Caco-2 (cell line): ENCODE measurements at regions not wholly inside any gene's neighbourhood (a gene's known extent, or its start where the extent isn't known, plus 50 kb on each side); places are given as distances from the start of the nearest gene placed in this dataset.

ENCODE experiments used
- BruUV-seq: library from RNA; stranded (reverse); fragments of 400-500 nt; replicated peaks from 2 replicates; lab custom pipeline; 2021; lab: Mats Ljungman, UMichigan
- CTCF ChIA-PET: fragments of 300-600 bp; sonication (Branson Sonifier 250); formaldehyde crosslinking; loops from one replicate; lab custom pipeline; 2022; ENCODE audit warnings: antibody characterized with exemption; lab: Charles Lee
- POLR2A ChIA-PET: fragments of 300-600 bp; sonication (Branson Sonifier 250); formaldehyde crosslinking; loops from one replicate; lab custom pipeline; 2022; ENCODE audit warnings: antibody characterized with exemption; lab: Charles Lee
- DNase-seq, 2 experiments: peaks; one replicate each; pipeline versions ENCODE4 v3.0.0 to v3.0.0-alpha.2; 2020 to 2022
- H3K27me3 ChIP-seq: replicated peaks from 2 replicates; pipeline ENCODE4 v1.6.0; 2011; ENCODE audit warnings: low read length; ENCODE audit not compliant: control insufficient read depth, insufficient read depth
- H3K36me3 ChIP-seq: 2 replicates; pipeline ENCODE4 v1.5.1; 2011; ENCODE audit warnings: low read length; ENCODE audit not compliant: control insufficient read depth, insufficient read depth
- H3K4me1 ChIP-seq: fragments of 250-450 bp; sonication (Bioruptor Pico); 2 replicates; pipeline ENCODE4 v1.5.1; 2020; ENCODE audit warnings: mild to moderate bottlenecking
- H3K4me3 ChIP-seq: 2 replicates; pipeline ENCODE4 v1.5.1; 2011; ENCODE audit warnings: low read depth, mild to moderate bottlenecking, control low read depth, low read length
- H3K9me3 ChIP-seq: fragments of 250-450 bp; sonication (Bioruptor Pico); 2 replicates; pipeline ENCODE4 v1.5.1; 2020; ENCODE audit warnings: mild to moderate bottlenecking, moderate library complexity
- H3K27ac Mint-ChIP-seq: one replicate; pipeline ENCODE4 v1.8.0; 2022; ENCODE audit warnings: mixed read lengths; ENCODE audit not compliant: unreplicated experiment
- H3K27me3 Mint-ChIP-seq: one replicate; pipeline ENCODE4 v1.8.0; 2022; ENCODE audit warnings: mixed read lengths; ENCODE audit not compliant: insufficient read depth, unreplicated experiment
- H3K36me3 Mint-ChIP-seq: one replicate; pipeline ENCODE4 v1.8.0; 2022; ENCODE audit warnings: mild to moderate bottlenecking, mixed read lengths; ENCODE audit not compliant: insufficient read depth, unreplicated experiment
- H3K4me1 Mint-ChIP-seq: one replicate; pipeline ENCODE4 v1.8.0; 2022; ENCODE audit warnings: low read depth, mixed read lengths; ENCODE audit not compliant: unreplicated experiment
- H3K4me3 Mint-ChIP-seq: one replicate; pipeline ENCODE4 v1.8.0; 2022; ENCODE audit warnings: mild to moderate bottlenecking, moderate library complexity, mixed read lengths; ENCODE audit not compliant: unreplicated experiment
- H3K9me3 Mint-ChIP-seq: one replicate; pipeline ENCODE4 v1.8.0; 2022; ENCODE audit warnings: mixed read lengths; ENCODE audit not compliant: unreplicated experiment
- intact Hi-C: fragments of 100-400 bp; cut with micrococcal nuclease; formaldehyde crosslinking; loops from one replicate; pipeline ENCODE4 v1.10.0; 2022; ENCODE audit not compliant: unreplicated experiment
- TF ChIP-seq, protein P1 (sequence below), 2 experiments: fragments of 200-600 bp in 1 of 2; IDR thresholded peaks; 1 replicate in 1 of 2; 2 replicates in 1 of 2; pipeline versions ENCODE4 v1.5.1 to v1.8.0; 2011 to 2022; ENCODE audit warnings: antibody characterized with exemption in 1 of 2, control low read depth in 1 of 2, inconsistent platforms in 1 of 2, low read depth in 1 of 2, low read length in 1 of 2, mild to moderate bottlenecking in 1 of 2, moderate library complexity in 1 of 2; ENCODE audit not compliant: insufficient read depth in 1 of 2, severe bottlenecking in 1 of 2, unreplicated experiment in 1 of 2

DNA sequence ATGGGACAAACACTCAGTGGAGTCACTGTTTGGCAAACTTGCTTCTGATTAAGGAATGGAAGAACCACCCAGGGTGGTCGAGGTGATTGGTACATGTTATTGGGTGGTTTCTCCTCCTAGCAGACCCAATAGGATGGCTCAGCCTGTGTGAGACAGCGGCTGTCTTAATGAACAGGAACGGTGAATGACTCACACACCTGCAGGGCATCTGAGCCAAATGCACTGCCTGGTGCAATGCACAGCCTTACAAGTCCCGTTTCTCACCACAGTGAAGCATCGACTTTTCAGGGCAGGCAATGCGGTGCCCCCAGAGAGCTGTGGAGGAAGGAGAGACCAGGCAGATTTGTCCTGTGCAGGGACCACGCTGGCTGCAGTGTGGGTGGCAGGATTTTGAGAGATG lies 238.5 kb downstream of the FGF9 start:
- Histone ChIP-seq H3K36me3 (no peaks in the 10 kb centered on the region), H3K4me1 (no peaks in the 10 kb centered on the region), H3K27me3 (no peaks in the 10 kb centered on the region), H3K9me3 (no peaks in the 10 kb centered on the region), H3K4me3 (no peak overlapping the region)
- TF ChIP-seq, protein P1, sequence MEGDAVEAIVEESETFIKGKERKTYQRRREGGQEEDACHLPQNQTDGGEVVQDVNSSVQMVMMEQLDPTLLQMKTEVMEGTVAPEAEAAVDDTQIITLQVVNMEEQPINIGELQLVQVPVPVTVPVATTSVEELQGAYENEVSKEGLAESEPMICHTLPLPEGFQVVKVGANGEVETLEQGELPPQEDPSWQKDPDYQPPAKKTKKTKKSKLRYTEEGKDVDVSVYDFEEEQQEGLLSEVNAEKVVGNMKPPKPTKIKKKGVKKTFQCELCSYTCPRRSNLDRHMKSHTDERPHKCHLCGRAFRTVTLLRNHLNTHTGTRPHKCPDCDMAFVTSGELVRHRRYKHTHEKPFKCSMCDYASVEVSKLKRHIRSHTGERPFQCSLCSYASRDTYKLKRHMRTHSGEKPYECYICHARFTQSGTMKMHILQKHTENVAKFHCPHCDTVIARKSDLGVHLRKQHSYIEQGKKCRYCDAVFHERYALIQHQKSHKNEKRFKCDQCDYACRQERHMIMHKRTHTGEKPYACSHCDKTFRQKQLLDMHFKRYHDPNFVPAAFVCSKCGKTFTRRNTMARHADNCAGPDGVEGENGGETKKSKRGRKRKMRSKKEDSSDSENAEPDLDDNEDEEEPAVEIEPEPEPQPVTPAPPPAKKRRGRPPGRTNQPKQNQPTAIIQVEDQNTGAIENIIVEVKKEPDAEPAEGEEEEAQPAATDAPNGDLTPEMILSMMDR (IDR thresholded peaks at IDR 0.05; ENCODE audit: insufficient read depth in 1 of 2, low read depth in 1 of 2, low read length in 1 of 2, severe bottlenecking in 1 of 2, unreplicated experiment in 1 of 2): no peak
- Mint-ChIP-seq H3K9me3 (no peaks in the 10 kb centered on the region), H3K4me3 (no peak overlapping the region), H3K36me3 (no peaks in the 10 kb centered on the region), H3K27ac (no peak overlapping the region), H3K4me1 (no peaks in the 10 kb centered on the region), H3K27me3 (no peaks in the 10 kb centered on the region)
- no TSS peak for BruUV-seq
- ChIA-PET CTCF (no interaction called here), POLR2A (no interaction called here)
- intact Hi-C loops: no loop called here
- no peak for DNase-seq

GRCh38 chr13:21910546-21910945 lies 239.7 kb downstream of the FGF9 start:
- no peak for DNase-seq
- H3K27me3 ChIP-seq: no peaks in the 10 kb centered on the region
- H3K36me3 ChIP-seq: no peaks in the 10 kb centered on the region
- no peaks in the 10 kb centered on the region for H3K4me1 ChIP-seq
- H3K27me3 Mint-ChIP-seq: no peaks in the 10 kb centered on the region
- intact Hi-C loops: no loop called here
- H3K4me3 ChIP-seq: no peak overlapping the region
- no peaks in the 10 kb centered on the region for H3K9me3 Mint-ChIP-seq
- no peaks in the 10 kb centered on the region for H3K36me3 Mint-ChIP-seq
- ChIA-PET POLR2A (no interaction called here), CTCF (no interaction called here)
- BruUV-seq: no TSS peak
- H3K27ac Mint-ChIP-seq: no peak overlapping the region
- no peak overlapping the region for H3K4me3 Mint-ChIP-seq
- H3K4me1 Mint-ChIP-seq: no peaks in the 10 kb centered on the region
- TF ChIP-seq, protein P1 (IDR thresholded peaks at IDR 0.05; ENCODE audit: insufficient read depth in 1 of 2, low read depth in 1 of 2, low read length in 1 of 2, severe bottlenecking in 1 of 2, unreplicated experiment in 1 of 2): no peak
- H3K9me3 ChIP-seq: no peaks in the 10 kb centered on the region

- no TSS peak for BruUV-seq
- no peak for DNase-seq
- H3K27ac Mint-ChIP-seq: no peak overlapping the region
- no peaks in the 10 kb centered on the region for H3K36me3 Mint-ChIP-seq
- no peaks in the 10 kb centered on the region for H3K9me3 Mint-ChIP-seq
- Histone ChIP-seq H3K4me1 (no peaks in the 10 kb centered on the region), H3K9me3 (no peaks in the 10 kb centered on the region), H3K4me3 (no peak overlapping the region), H3K36me3 (no peaks in the 10 kb centered on the region), H3K27me3 (no peaks in the 10 kb centered on the region)
- TF ChIP-seq, protein P1 (IDR thresholded peaks at IDR 0.05; ENCODE audit: insufficient read depth in 1 of 2, low read depth in 1 of 2, low read length in 1 of 2, severe bottlenecking in 1 of 2, unreplicated experiment in 1 of 2): no peak
- no peak overlapping the region for H3K4me3 Mint-ChIP-seq
- intact Hi-C loops: no loop called here
- CTCF ChIA-PET: no interaction called here
- no peaks in the 10 kb centered on the region for H3K4me1 Mint-ChIP-seq
- H3K27me3 Mint-ChIP-seq: no peaks in the 10 kb centered on the region
- POLR2A ChIA-PET: no interaction called here
Observed at GRCh38 chr13:21911646-21912298, 240.9 kb downstream of the FGF9 start.
